HCT116 (cell line): ENCODE measurements at regions not wholly inside any gene's neighbourhood (a gene's known extent, or its start where the extent isn't known, plus 50 kb on each side); places are given as distances from the start of the nearest gene placed in this dataset.

Experiments used
- CTCF ChIP-seq, 3 experiments: fragments of 200-600 bp in 1 of 3; sonication (generic) in 1 of 3; IDR thresholded peaks in 2 of 3; conservative IDR thresholded peaks in 1 of 3; 2 replicates each; pipeline ENCODE4 v1.5.1; 2012 to 2017; ENCODE audit warnings: low read depth in 2 of 3, low read length in 2 of 3, antibody characterized with exemption in 1 of 3, borderline replicate concordance in 1 of 3, control low read depth in 1 of 3, mild to moderate bottlenecking in 1 of 3, mixed read lengths in 1 of 3, mixed run types in 1 of 3, moderate library complexity in 1 of 3; ENCODE audit not compliant: insufficient read depth in 1 of 3
- ELF1 ChIP-seq: IDR thresholded peaks from 2 replicates; pipeline ENCODE4 v1.6.1; 2012; ENCODE audit warnings: low read depth, borderline replicate concordance
- MAX ChIP-seq: IDR thresholded peaks from 2 replicates; pipeline ENCODE4 v1.6.1; 2012
- POLR2A ChIP-seq: IDR thresholded peaks from 2 replicates; pipeline ENCODE4 v1.7.0; 2011; ENCODE audit warnings: borderline replicate concordance; ENCODE audit not compliant: insufficient read depth, insufficient read length; ENCODE audit errors: extremely low read depth
- RAD21 ChIP-seq: IDR thresholded peaks from 2 replicates; pipeline ENCODE4 v1.6.1; 2012; ENCODE audit warnings: low read depth, mild to moderate bottlenecking
- TCF7L2 ChIP-seq: IDR thresholded peaks from 2 replicates; pipeline ENCODE4 v1.7.0; 2011; ENCODE audit warnings: borderline replicate concordance, inconsistent platforms; ENCODE audit not compliant: insufficient read depth, insufficient read length; ENCODE audit errors: extremely low read depth
- YY1 ChIP-seq: IDR thresholded peaks from 2 replicates; pipeline ENCODE4 v1.6.1; 2011; ENCODE audit warnings: low read length, low read depth, moderate library complexity, mild to moderate bottlenecking; ENCODE audit not compliant: insufficient replicate concordance; ENCODE audit errors: extremely low read depth

- no peak for TF ChIP-seq POLR2A
- TF ChIP-seq YY1, result no peak
- no peak for TF ChIP-seq RAD21
- no peak for TF ChIP-seq ELF1
- no peak for TF ChIP-seq CTCF (IDR thresholded peaks at IDR 0.05 in 2 of 3, conservative IDR thresholded peaks at IDR 0.05 in 1 of 3; ENCODE audit: borderline replicate concordance in 1 of 3, insufficient read depth in 1 of 3, low read depth in 2 of 3, low read length in 2 of 3)
- TF ChIP-seq MAX, result no peak
- no peak for TF ChIP-seq TCF7L2
These were observed 103.1 kb upstream of the RHOBTB1 start for GRCh38 chr10:61047081-61047480.
